GM12872 (cell line): ENCODE measurements at regions not wholly inside any gene's neighbourhood (a gene's known extent, or its start where the extent isn't known, plus 50 kb on each side); places are given as distances from the start of the nearest gene placed in this dataset.

Experiments used
- CTCF ChIP-seq: IDR thresholded peaks from 3 replicates; pipeline ENCODE4 v1.5.1; 2011; ENCODE audit warnings: low read depth, mild to moderate bottlenecking, low read length, moderate library complexity; ENCODE audit not compliant: insufficient read depth

GRCh38 chr3:83302091-83302490 is 1540.6 kb upstream of the GBE1 start:
- no peak for TF ChIP-seq CTCF

- TF ChIP-seq CTCF = no peak
These were observed 1556.2 kb upstream of the GBE1 start for GRCh38 chr3:83317605-83318004.

DNA sequence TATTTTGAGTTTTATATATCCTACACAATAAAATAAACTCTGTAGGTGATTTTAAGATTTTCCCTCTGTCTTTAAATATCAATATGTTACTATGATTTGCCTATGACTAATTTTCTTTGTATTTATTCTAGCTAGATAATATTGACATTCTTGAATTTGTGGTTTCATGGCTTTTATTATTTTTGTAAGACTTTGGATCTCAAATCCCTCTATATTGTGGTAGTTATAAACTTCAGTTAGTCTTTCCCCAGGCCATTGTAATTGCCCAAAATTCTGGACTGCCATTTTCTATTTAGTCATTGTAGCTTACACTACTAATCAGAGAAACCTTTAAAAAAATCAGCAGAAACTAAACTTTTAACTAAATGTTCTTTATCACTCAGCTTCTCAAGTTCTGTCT is 1559.3 kb upstream of the GBE1 start:
- TF ChIP-seq CTCF = no peak

DNA sequence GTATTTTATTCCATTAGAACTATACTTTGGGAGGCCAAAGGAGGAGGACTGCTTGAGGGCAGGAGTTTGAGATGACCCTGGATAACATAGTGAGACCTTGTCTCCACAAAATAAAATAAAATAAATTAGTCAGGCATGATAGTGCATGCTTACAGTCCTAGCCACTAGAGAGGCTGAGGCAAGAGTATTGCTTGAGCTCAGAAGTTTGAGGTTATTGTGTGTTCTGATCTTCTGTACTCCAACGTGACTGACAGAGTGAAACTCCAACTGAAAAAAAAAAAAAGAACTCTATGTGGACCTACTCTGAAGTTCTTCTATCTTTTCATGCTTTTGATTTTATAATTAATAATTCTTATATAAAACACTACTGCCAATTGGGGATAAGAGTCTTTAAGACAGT is 1560.0 kb upstream of the GBE1 start:
- no peak for TF ChIP-seq CTCF

DNA sequence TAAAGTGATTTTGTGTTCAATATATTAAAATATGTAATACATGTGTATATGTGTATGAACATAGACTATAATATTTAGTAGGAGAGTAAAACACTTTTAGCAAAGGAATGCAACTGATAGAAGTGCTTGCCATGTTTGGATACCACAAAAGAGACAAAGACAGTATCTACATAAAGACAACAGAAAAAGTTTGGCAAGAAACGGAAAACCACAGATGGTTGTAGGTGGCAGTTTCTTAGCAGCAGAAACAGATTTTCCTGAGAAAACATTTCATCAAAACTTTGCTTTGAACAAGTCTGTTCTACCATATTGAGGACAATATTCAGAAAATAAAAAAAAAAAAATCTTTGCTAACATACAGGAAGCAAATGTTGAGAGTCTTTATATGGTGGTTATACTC is 1560.4 kb upstream of the GBE1 start:
- TF ChIP-seq CTCF = no peak

DNA sequence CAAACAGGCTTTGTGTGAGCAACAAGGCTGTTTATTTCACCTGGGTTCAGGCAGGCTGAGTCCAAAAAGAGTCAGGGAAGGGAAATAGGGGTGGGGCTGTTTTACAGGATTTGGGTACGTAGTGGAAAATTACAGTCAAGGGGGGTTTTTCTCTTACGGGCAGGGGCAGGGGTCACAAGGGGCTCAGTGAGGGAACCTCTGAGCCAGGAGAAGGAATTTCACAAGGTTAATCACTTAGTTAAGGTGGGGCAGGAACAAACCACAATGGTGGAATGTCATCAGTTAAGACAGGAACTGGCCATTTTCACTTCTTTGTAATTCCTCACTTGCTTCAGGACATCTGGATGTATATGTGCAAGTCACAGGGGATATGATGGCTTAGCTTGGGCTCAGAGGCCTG is 1592.8 kb upstream of the GBE1 start:
- TF ChIP-seq CTCF = no peak

DNA sequence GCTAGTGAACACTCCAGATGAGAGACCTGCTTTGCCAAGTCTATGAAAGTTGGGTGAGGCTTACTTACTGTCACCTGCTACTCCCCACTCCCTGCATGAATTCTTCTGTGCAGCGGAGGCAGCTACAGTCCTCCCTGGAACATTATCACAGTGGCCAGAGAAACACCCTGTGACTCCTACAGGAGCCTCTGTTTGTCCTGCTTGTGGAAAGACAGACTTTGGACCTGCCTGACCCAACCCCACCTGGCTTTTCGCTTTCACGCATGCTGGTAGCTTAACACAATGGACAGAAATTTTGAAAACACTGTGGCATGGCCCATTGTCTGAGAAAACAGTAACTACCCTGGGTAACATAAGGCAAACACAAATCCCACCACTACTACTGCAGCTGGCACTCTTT is 1565.5 kb upstream of the CADM2 start:
- TF ChIP-seq CTCF = no peak

GRCh38 chr3:83403927-83404326 is 1554.9 kb upstream of the CADM2 start:
- TF ChIP-seq CTCF = no peak
